ENCODE measurements at regions not wholly inside any gene's neighbourhood (a gene's known extent, or its start where the extent isn't known, plus 50 kb on each side); places are given as distances from the start of the nearest gene placed in this dataset.

DNA sequence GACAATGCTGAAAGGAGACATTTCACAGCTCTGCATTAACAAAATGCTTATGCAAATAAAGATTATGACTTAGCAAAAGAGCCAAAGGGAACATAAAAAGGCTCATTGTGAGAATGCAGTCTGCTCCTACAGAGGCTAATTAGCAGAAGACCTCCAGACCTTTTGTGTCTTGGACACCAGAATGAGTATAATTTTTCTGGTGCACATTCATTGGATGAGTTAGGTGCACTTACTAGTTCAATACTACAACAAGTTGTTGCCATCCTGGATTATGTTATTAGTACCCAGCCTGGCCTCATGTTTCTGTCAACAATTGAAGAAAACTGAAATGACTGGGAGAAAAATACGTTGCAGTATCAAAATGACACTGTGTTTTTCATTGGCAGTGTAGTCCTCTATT lies 613.2 kb upstream of the CHORDC1 start:
- TF ChIP-seq POLR2A (IDR thresholded peaks at IDR 0.05), result no peak
- TF ChIP-seq, protein P1, sequence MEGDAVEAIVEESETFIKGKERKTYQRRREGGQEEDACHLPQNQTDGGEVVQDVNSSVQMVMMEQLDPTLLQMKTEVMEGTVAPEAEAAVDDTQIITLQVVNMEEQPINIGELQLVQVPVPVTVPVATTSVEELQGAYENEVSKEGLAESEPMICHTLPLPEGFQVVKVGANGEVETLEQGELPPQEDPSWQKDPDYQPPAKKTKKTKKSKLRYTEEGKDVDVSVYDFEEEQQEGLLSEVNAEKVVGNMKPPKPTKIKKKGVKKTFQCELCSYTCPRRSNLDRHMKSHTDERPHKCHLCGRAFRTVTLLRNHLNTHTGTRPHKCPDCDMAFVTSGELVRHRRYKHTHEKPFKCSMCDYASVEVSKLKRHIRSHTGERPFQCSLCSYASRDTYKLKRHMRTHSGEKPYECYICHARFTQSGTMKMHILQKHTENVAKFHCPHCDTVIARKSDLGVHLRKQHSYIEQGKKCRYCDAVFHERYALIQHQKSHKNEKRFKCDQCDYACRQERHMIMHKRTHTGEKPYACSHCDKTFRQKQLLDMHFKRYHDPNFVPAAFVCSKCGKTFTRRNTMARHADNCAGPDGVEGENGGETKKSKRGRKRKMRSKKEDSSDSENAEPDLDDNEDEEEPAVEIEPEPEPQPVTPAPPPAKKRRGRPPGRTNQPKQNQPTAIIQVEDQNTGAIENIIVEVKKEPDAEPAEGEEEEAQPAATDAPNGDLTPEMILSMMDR (IDR thresholded peaks at IDR 0.05), result no peak
